Stimulated activated CD4-positive, alpha-beta T cell treated with anti-CD3 and anti-CD28 coated beads, Interleukin-12 subunit alpha, Interleukin-12 subunit beta, amount 100 ng/mL, for 24 hours (primary cell): ENCODE measurements at regions not wholly inside any gene's neighbourhood (a gene's known extent, or its start where the extent isn't known, plus 50 kb on each side); places are given as distances from the start of the nearest gene placed in this dataset.
"Not testable (repeated sequence)": the region's sequence is repeated elsewhere in the genome, so short reads cannot be mapped to it uniquely, and the experiment has no call there.

Experiments used
- DNase-seq, 2 experiments: peaks; one replicate each; pipeline ENCODE4 v3.0.0-alpha.2; 2020; ENCODE audit warnings: low read depth in 2 of 2

GRCh38 chr3:159045279-159045885 is 243.5 kb downstream of the MFSD1 start:
- no peak for DNase-seq

GRCh38 chr3:159047361-159047760 is 245.5 kb downstream of the MFSD1 start:
- no peak for DNase-seq

GRCh38 chr3:159052494-159052893 is 250.6 kb downstream of the MFSD1 start:
- not testable (repeated sequence) for DNase-seq

- DNase-seq, result no peak
Measured at GRCh38 chr3:159057621-159058020, 255.8 kb downstream of the MFSD1 start.

GRCh38 chr3:159058859-159059258 is 257.0 kb downstream of the MFSD1 start:
- DNase-seq, result no peak

GRCh38 chr3:159059395-159059794 is 257.5 kb downstream of the MFSD1 start:
- no peak for DNase-seq

GRCh38 chr3:159062734-159063410 is 261.0 kb downstream of the MFSD1 start:
- DNase-seq, result no peak

- DNase-seq, result no peak
Measured at GRCh38 chr3:159069091-159069490, 267.2 kb downstream of the MFSD1 start, which contains the start of gene IQCJ. IQCJ (plus strand) TSS chr3:159069319.

GRCh38 chr3:159069866-159070425 is 268.1 kb downstream of the MFSD1 start:
- DNase-seq, result no peak

- no peak for DNase-seq
Measured at GRCh38 chr3:159074756-159075701, 273.2 kb downstream of the MFSD1 start.

- no peak for DNase-seq
Measured at GRCh38 chr3:159077860-159078259, 276.0 kb downstream of the MFSD1 start.

GRCh38 chr3:159080256-159080655 is 278.4 kb downstream of the MFSD1 start:
- DNase-seq, result no peak

GRCh38 chr3:159080821-159081220 is 279.0 kb downstream of the MFSD1 start:
- no peak for DNase-seq

GRCh38 chr3:159082519-159082918 is 280.7 kb downstream of the MFSD1 start:
- DNase-seq, result no peak

GRCh38 chr3:159091936-159092335 is 290.1 kb downstream of the MFSD1 start:
- no peak for DNase-seq

GRCh38 chr3:159102001-159102400 is 300.1 kb downstream of the MFSD1 start:
- DNase-seq, result no peak

- no peak for DNase-seq
Measured at GRCh38 chr3:159112724-159113123, 310.9 kb downstream of the MFSD1 start.

GRCh38 chr3:159113221-159113875 is 311.5 kb downstream of the MFSD1 start:
- no peak for DNase-seq

- no peak for DNase-seq
Measured at GRCh38 chr3:159114582-159114981, 312.7 kb downstream of the MFSD1 start.

- DNase-seq, result no peak
Measured at GRCh38 chr3:159123877-159124276, 322.0 kb downstream of the MFSD1 start.

GRCh38 chr3:159126261-159127020 is 324.6 kb downstream of the MFSD1 start:
- DNase-seq, result no peak
